H9 (cell line): ENCODE measurements at regions not wholly inside any gene's neighbourhood (a gene's known extent, or its start where the extent isn't known, plus 50 kb on each side); places are given as distances from the start of the nearest gene placed in this dataset.

ENCODE experiments used
- DNase-seq: peaks from one replicate; pipeline ENCODE4 v3.0.0-alpha.2; 2017
- H2AFZ ChIP-seq: one replicate; pipeline ENCODE4 v1.6.1; 2013; ENCODE audit warnings: mild to moderate bottlenecking, low read length, control low read depth, moderate library complexity
- H2AK5ac ChIP-seq: 2 replicates; pipeline ENCODE4 v1.6.1; 2013; ENCODE audit warnings: low read length, control low read depth, mixed read lengths; ENCODE audit not compliant: insufficient read length
- H2BK120ac ChIP-seq: one replicate; pipeline ENCODE4 v1.6.1; 2013; ENCODE audit warnings: low read depth, mild to moderate bottlenecking, low read length, control low read depth, inconsistent platforms; ENCODE audit not compliant: poor library complexity, severe bottlenecking
- H2BK12ac ChIP-seq: 2 replicates; pipeline ENCODE4 v1.6.1; 2013; ENCODE audit warnings: low read length, control low read depth, mixed read lengths, low read depth; ENCODE audit not compliant: insufficient read length
- H2BK15ac ChIP-seq: 2 replicates; pipeline ENCODE4 v1.6.1; 2013; ENCODE audit warnings: low read depth, low read length, control low read depth
- H2BK20ac ChIP-seq: one replicate; pipeline ENCODE4 v1.6.1; 2013; ENCODE audit warnings: low read depth, mild to moderate bottlenecking, low read length, control low read depth, inconsistent platforms; ENCODE audit not compliant: poor library complexity, severe bottlenecking
- H2BK5ac ChIP-seq: 2 replicates; pipeline ENCODE4 v1.6.1; 2013; ENCODE audit warnings: low read length, control low read depth, mixed read lengths; ENCODE audit not compliant: insufficient read length
- H3K14ac ChIP-seq: 2 replicates; pipeline ENCODE4 v1.6.1; 2013; ENCODE audit warnings: low read length, control low read depth; ENCODE audit not compliant: insufficient read depth
- H3K18ac ChIP-seq: 2 replicates; pipeline ENCODE4 v1.6.1; 2013; ENCODE audit warnings: low read depth, mild to moderate bottlenecking, mixed read lengths, low read length, control low read depth; ENCODE audit not compliant: insufficient read length
- H3K23ac ChIP-seq: 2 replicates; pipeline ENCODE4 v1.6.1; 2013; ENCODE audit warnings: low read length, control low read depth, mixed read lengths, low read depth; ENCODE audit not compliant: insufficient read length
- H3K23me2 ChIP-seq: 2 replicates; pipeline ENCODE4 v1.6.1; 2013; ENCODE audit warnings: low read depth, mild to moderate bottlenecking, mixed read lengths, low read length, control low read depth; ENCODE audit not compliant: insufficient read length, poor library complexity, severe bottlenecking
- H3K27ac ChIP-seq: 2 replicates; pipeline ENCODE4 v1.5.1; 2013; ENCODE audit warnings: low read length, control low read depth, mixed read lengths, low read depth; ENCODE audit not compliant: insufficient read length
- H3K27me3 ChIP-seq: 2 replicates; pipeline ENCODE4 v1.6.1; 2013; ENCODE audit warnings: low read length, control low read depth, inconsistent platforms; ENCODE audit not compliant: insufficient read depth
- H3K4ac ChIP-seq: 2 replicates; pipeline ENCODE4 v1.6.1; 2013; ENCODE audit warnings: low read depth, mild to moderate bottlenecking, control low read depth, inconsistent platforms, low read length, moderate library complexity
- H3K4me1 ChIP-seq: 2 replicates; pipeline ENCODE4 v1.6.1; 2013; ENCODE audit warnings: low read length, control low read depth, inconsistent platforms; ENCODE audit not compliant: insufficient read depth
- H3K4me2 ChIP-seq: 2 replicates; pipeline ENCODE4 v1.6.1; 2013; ENCODE audit warnings: low read length, control low read depth, mixed read lengths; ENCODE audit not compliant: insufficient read length, insufficient read depth
- H3K56ac ChIP-seq: 2 replicates; pipeline ENCODE4 v1.6.1; 2013; ENCODE audit warnings: low read depth, mild to moderate bottlenecking, mixed read lengths, low read length, control low read depth; ENCODE audit not compliant: insufficient read length
- H3K79me1 ChIP-seq: 2 replicates; pipeline ENCODE4 v1.6.1; 2013; ENCODE audit warnings: low read depth, mild to moderate bottlenecking, moderate library complexity, low read length, control low read depth, inconsistent platforms; ENCODE audit not compliant: insufficient read depth, poor library complexity, severe bottlenecking
- H3K79me2 ChIP-seq: 2 replicates; pipeline ENCODE4 v1.6.1; 2013; ENCODE audit warnings: low read length, control low read depth, inconsistent platforms; ENCODE audit not compliant: insufficient read depth
- H3K9ac ChIP-seq: 2 replicates; pipeline ENCODE4 v1.6.1; 2013; ENCODE audit warnings: low read length, control low read depth, mixed read lengths; ENCODE audit not compliant: insufficient read length; ENCODE audit errors: extremely low read depth
- H3K9me3 ChIP-seq: one replicate; pipeline ENCODE4 v1.6.1; 2013; ENCODE audit warnings: low read depth, low read length, inconsistent platforms; ENCODE audit not compliant: control insufficient read depth
- H3T11ph ChIP-seq: one replicate; pipeline ENCODE4 v1.6.1; 2013; ENCODE audit warnings: mild to moderate bottlenecking, low read length, control low read depth, inconsistent platforms
- H4K20me1 ChIP-seq: one replicate; pipeline ENCODE4 v1.6.1; 2013; ENCODE audit not compliant: control insufficient read depth, insufficient read length, insufficient read depth
- H4K5ac ChIP-seq: 2 replicates; pipeline ENCODE4 v1.6.1; 2013; ENCODE audit warnings: low read depth, mild to moderate bottlenecking, mixed read lengths, low read length, control low read depth; ENCODE audit not compliant: insufficient read length
- H4K8ac ChIP-seq: replicated peaks from 2 replicates; pipeline ENCODE4 v1.6.1; 2013; ENCODE audit warnings: low read length, control low read depth, mixed read lengths, low read depth; ENCODE audit not compliant: insufficient read length
- H4K91ac ChIP-seq: 2 replicates; pipeline ENCODE4 v1.6.1; 2013; ENCODE audit warnings: low read depth, mild to moderate bottlenecking, moderate library complexity, mixed read lengths, low read length, control low read depth; ENCODE audit not compliant: insufficient read length
- H3K27ac Mint-ChIP-seq, 3 experiments: 2 replicates in 2 of 3; 3 replicates in 1 of 3; pipeline ENCODE4 v1.8.0; 2020 to 2021; ENCODE audit warnings: mixed read lengths in 3 of 3, mild to moderate bottlenecking in 1 of 3, moderate library complexity in 1 of 3
- H3K27me3 Mint-ChIP-seq: 2 replicates; pipeline ENCODE4 v1.8.0; 2021; ENCODE audit warnings: low read depth, mild to moderate bottlenecking, moderate library complexity, mixed read lengths
- H3K36me3 Mint-ChIP-seq, 3 experiments: 2 replicates in 2 of 3; 3 replicates in 1 of 3; pipeline ENCODE4 v1.8.0; 2020 to 2021; ENCODE audit warnings: low read depth in 3 of 3, mixed read lengths in 3 of 3; ENCODE audit not compliant: insufficient read depth in 1 of 3
- H3K4me1 Mint-ChIP-seq, 2 experiments: 2 replicates each; pipeline ENCODE4 v1.8.0; 2020; ENCODE audit warnings: mixed read lengths in 2 of 2
- H3K4me3 Mint-ChIP-seq, 2 experiments: 2 replicates in 1 of 2; 3 replicates in 1 of 2; pipeline ENCODE4 v1.8.0; 2020 to 2021; ENCODE audit warnings: mild to moderate bottlenecking in 2 of 2, mixed read lengths in 2 of 2, moderate library complexity in 1 of 2
- H3K9me3 Mint-ChIP-seq, 2 experiments: 2 replicates in 1 of 2; 3 replicates in 1 of 2; pipeline ENCODE4 v1.8.0; 2020; ENCODE audit warnings: mild to moderate bottlenecking in 2 of 2, mixed read lengths in 2 of 2, moderate library complexity in 1 of 2
- CTCF ChIP-seq: fragments of 200-600 bp; sonication (generic); conservative IDR thresholded peaks from 3 replicates; pipeline ENCODE4 v1.8.0; 2021; ENCODE audit warnings: antibody characterized with exemption, mild to moderate bottlenecking

- H2BK15ac ChIP-seq = no peak overlapping the region
- no peak for TF ChIP-seq CTCF
- no peak overlapping the region for H4K5ac ChIP-seq
- Mint-ChIP-seq H3K27me3 (peaks cover 23% of the 10 kb centered on the region), H3K36me3 (no peaks in the 10 kb centered on the region), H3K4me3 (no peak overlapping the region), H3K9me3 (no peaks in the 10 kb centered on the region; a peak in 1 of 5 replicates), H3K27ac (no peak overlapping the region), H3K4me1 (peaks cover 25 to 27% of the 10 kb centered on the region in 2 experiments)
- no peak overlapping the region for H2BK120ac ChIP-seq
- H3K23me2 ChIP-seq = no peaks in the 10 kb centered on the region
- H4K91ac ChIP-seq = no peak overlapping the region
- no peaks in the 10 kb centered on the region; the same call in 1 of the 2 replicates for H3K27me3 ChIP-seq
- H2BK20ac ChIP-seq = no peak overlapping the region
- no peak overlapping the region for H3K14ac ChIP-seq
- H3K27ac ChIP-seq = no peak overlapping the region
- H3K23ac ChIP-seq = no peak overlapping the region
- no peaks in the 10 kb centered on the region for H4K20me1 ChIP-seq
- no peak overlapping the region for H2AK5ac ChIP-seq
- no peak overlapping the region for H3T11ph ChIP-seq
- H3K79me1 ChIP-seq = no peaks in the 10 kb centered on the region
- H2BK12ac ChIP-seq = no peak overlapping the region
- 0 out of 2 replicates have a peak, but pooled peaks cover 2% of the 10 kb centered on the region for H3K4me1 ChIP-seq
- H3K9ac ChIP-seq = no peak overlapping the region
- no peaks in the 10 kb centered on the region for H3K9me3 ChIP-seq
- H2AFZ ChIP-seq = no peak overlapping the region
- H2BK5ac ChIP-seq = no peak overlapping the region
- DNase-seq = no peak
- H3K4ac ChIP-seq = no peak overlapping the region
- H3K18ac ChIP-seq = no peak overlapping the region
- no peak overlapping the region for H4K8ac ChIP-seq
- no peak overlapping the region for H3K4me2 ChIP-seq
- H3K79me2 ChIP-seq = no peaks in the 10 kb centered on the region
- no peak overlapping the region for H3K56ac ChIP-seq
These were observed 119.7 kb upstream of the BACH2 start for GRCh38 chr6:90416322-90416721.
